T1000 (cell line): ENCODE measurements at regions not wholly inside any gene's neighbourhood (a gene's known extent, or its start where the extent isn't known, plus 50 kb on each side); places are given as distances from the start of the nearest gene placed in this dataset.
"Not testable (repeated sequence)": the region's sequence is repeated elsewhere in the genome, so short reads cannot be mapped to it uniquely, and the experiment has no call there.

Experiments
- DNase-seq: peaks from one replicate; lab custom pipeline; 2025; ENCODE audit warnings: mixed read lengths; lab: John Stamatoyannopoulos, UW

DNA sequence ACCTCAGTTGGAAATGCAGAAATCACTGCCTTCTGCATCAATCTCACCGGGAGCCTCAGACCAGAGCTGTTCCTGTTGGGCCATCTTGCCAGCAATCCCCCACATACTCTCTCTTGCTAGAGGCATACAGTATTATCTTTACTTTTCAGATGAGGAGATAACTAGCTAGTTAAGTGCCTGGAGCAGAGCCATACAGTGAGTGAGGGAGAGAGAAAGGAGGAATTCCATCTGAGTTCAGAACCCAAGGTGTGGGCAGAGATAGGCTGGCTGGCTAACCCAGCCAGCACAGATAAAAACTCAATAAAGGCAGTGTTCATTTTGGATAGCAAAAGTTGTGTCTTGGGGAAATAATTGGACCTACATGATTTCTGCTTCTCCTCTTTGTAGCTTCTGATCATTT lies 268.0 kb upstream of the KIF2A start:
- no peak for DNase-seq

GRCh38 chr5:62041156-62041756 lies 264.8 kb upstream of the KIF2A start:
- DNase-seq = no peak

DNA sequence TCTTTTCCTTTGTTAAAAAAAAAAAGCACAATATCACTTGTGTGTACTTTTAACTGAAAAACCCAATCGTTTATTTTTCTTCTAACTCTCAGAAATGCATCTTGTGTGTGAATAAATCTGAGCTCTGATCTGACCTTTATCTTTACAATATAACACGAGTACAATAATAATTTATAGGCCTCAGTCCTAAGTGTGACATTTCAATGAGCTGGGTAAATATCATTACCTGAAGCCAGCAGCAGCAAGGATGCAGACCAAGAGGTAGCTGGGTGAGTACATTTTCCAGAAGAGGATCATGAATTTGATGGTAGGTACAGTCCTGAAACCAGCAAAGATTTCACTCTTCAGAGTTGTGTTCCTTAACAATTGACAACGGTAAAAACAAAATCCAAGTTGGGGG lies 264.0 kb upstream of the KIF2A start:
- no peak for DNase-seq

DNA sequence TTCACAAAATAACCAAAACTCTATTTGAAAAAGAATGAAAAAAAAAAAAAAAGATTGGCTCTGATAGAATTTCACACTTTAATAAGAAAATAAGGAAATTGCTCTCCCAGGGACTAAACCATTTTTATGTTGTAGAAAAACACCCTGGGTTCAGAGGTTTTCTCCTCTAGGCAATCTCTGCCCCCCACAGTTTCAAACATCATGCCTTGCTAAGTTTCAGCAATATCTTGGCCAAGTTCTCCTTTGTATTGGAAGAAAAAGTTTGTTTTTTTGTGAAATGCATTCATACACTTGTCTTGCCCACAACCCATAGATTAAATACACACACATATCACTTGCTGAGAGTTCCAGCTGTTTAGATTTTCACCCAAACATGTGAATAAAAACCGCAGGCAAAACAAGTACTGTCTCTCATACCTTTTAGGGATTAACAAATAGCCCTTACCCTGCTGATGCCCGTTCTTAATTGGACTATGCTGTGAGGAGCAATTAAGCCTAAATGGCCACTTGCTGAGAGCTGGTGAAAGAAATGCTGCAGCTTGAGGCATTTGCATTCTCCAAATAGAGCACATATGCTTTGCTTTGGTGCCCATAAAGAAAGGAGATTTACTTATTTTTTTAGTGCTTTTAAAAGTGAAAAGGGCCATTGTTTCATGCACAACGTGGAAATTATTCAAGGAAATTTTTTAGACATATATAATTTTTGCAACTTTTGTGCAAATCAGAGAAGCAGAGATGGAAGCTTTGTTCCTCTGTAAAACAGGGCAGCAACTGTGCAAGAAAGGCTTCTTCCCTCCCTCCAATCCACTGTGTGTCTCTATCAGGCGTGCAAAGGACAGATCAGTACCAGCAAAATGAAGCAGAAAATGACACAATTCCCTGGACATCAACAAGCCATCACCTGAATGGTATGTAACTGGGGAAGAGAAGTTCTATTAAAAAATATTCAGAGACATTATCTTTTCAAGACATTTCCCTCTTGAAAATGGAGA lies 262.4 kb upstream of the KIF2A start:
- DNase-seq = no peak

GRCh38 chr5:62044989-62045388 lies 261.0 kb upstream of the KIF2A start:
- no peak for DNase-seq

GRCh38 chr5:62046191-62046590 lies 259.8 kb upstream of the KIF2A start:
- DNase-seq = no peak

DNA sequence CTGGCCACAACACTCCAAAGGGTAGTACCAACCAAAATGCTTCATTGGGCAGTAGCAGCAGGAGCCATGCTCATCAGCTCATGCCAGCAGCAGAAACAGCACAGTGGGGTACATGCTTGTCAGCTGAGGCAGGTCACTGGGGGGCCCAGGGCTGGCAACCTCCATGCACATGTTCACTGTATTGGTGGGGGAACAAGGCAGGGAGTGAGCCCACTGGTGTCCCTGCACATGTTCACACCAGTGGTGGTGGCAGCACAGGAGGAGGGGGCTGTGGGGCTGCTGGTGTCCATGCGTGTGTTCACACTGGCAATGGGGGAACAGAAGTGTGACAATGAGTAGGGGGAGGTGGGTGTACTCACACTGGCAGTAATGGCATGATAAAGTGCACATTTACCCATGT lies 254.3 kb upstream of the KIF2A start:
- no peak for DNase-seq

DNA sequence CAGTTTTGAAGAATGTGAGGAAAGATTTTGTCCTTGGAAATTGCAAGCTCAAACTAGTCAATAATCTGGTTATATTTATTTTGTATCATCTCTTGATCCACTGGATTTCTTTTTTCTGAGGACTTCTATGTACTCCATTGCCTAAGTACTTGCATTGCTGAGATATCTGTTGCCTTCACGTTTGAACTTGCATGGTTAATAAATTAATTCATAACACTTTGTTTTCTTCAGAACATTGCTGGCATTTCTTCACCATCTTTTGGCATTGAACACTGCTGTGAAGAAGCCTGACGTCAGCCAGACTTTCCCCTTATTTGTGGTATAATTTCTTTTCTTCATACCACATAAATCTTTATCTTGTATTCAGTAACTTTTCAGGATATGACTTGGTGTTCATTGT lies 246.0 kb upstream of the KIF2A start:
- no peak for DNase-seq

DNA sequence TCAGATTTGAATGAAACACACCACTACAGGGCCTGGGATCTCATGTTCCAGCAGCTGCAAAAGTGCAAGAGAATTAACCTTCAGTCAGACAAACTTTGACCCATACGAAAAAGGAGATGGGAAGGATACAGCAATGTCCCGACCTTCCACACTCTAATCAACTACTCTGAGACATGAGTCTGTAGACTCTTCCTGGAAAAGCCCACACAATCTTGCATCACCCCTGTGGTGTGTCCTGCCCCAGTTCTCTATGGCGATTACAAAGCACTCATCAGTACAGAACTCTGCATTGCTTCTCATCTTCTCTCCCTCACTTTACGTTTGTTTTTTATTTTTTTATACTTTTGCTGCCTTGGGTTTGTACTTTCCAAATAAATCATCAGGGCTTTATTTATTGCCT lies 241.0 kb upstream of the KIF2A start:
- DNase-seq = no peak

DNA sequence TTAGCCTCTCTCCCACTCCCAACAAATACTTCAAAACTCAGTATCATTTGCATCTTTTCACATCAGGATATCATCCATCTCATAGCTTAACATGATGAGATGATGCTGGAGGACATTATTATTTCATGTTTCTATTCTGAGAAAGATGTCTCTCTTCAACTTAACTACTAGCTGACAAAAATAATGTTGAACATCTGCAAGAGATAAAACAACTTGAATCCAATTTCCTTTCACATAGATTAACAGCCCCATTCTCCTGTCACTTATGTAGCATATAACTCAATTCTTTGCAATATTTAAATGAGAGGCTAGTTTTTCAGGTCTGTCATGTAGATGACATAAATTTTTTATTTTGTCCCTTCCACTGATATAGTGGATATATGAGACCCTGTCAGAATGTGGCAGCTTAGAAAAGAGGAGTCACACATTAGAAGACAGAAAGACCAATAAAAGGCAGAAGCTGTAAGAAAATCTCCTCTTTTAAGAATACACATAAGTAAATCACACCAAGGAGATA lies 239.2 kb upstream of the KIF2A start:
- DNase-seq = no peak

DNA sequence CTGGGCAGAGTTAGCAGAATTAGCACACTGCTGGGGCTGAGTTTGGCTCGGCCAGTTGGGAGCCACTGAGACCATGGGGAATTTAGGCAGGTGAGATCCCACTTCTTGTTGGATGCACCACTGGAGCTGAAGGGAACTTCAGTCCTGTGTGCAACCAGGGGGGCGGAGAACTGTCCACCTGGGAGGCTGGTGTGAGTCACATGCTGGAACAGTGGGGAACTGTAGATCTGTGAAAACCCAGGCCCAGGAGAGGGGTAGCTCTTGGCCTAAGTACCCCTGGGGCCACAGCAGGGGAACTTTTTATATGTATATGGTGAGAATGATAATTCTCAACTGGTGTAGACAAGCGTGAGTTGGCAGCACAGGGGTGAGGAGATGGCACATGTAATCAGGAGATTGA lies 237.5 kb upstream of the KIF2A start:
- DNase-seq = no peak

DNA sequence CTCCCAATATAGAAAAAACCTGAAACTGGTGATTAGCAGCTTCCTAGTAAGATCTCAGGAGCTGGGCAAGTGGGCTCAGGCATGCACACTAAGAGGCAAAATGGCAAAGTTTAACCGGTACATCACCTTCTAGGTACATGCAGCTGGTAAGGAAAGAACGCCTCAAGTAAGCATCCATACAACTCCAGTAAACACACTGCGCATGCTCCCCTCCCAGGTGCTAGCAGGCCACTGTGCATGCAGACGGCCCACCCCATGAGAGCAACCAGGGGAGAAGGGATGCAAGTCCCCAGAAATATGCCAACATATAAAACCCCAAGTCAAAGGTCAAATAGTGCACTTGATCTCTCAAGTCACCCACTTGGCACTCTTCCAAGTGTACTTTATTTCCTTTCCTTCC lies 228.6 kb upstream of the KIF2A start:
- DNase-seq = no peak

DNA sequence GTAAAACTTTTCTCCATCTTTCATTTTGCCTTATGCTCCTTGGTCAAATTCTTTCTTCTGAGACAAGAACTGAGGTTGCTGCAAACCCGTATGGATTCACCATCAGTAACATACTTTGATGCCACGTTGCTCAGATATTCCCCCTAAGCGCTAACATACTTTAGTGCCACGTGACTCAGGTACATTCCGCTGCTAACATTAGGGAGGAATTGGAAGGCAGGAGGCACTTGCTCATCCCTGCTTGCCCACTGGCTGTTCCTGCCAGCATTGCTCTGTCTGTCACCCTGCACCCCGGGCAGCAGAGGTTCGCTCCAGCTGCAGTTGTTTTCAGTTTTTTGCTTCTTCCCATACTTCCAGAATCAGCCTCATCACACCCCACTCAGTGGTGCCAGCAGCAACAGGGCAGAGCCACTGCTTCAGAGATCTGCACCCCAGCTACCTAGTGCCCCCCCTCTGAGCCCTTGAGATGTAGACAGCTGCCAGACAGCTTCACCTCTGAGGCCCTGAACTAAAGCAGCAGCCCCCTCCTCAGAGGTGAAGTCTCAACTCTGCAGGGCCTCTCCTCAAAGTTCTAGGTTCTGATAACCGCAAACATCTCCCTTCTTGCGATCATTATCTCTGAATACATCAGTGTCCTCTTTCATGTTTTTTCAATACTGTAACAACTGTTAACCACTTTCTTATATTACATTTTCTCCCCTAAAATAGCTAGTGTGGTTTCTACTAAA lies 228.0 kb upstream of the KIF2A start:
- DNase-seq = no peak

DNA sequence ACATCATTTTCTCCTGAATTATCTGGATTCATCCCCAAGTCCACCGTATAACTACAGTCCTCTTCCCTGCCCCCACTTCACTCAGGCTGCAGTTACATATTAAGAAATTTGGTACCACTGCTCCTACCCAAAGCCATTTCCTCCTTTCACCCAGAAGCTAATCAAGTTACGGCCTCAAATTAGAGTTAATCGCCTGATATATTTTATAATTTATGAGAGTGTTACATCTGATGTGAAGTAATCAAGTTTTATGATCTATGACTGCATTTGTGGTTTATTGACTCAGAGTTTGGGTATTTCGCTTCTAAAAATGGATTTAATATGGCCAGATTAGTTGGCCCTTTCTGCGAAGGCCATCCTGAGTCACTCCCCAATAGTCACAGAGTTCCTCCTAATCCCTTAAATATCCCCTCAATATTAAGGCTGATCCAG lies 223.6 kb upstream of the KIF2A start:
- DNase-seq = peak; percentile 31

- DNase-seq = no peak
Observed at GRCh38 chr5:62083247-62083646, 222.8 kb upstream of the KIF2A start.

GRCh38 chr5:62083661-62084060 lies 222.3 kb upstream of the KIF2A start:
- no peak for DNase-seq

- DNase-seq = no peak
Observed at GRCh38 chr5:62084391-62084790, 221.6 kb upstream of the KIF2A start.

- no peak for DNase-seq
Observed at GRCh38 chr5:62090953-62091352, 215.1 kb upstream of the KIF2A start.

- no peak for DNase-seq
Observed at GRCh38 chr5:62093411-62093810, 212.6 kb upstream of the KIF2A start.

- no peak for DNase-seq
Observed at GRCh38 chr5:62093976-62094375, 212.0 kb upstream of the KIF2A start.

DNA sequence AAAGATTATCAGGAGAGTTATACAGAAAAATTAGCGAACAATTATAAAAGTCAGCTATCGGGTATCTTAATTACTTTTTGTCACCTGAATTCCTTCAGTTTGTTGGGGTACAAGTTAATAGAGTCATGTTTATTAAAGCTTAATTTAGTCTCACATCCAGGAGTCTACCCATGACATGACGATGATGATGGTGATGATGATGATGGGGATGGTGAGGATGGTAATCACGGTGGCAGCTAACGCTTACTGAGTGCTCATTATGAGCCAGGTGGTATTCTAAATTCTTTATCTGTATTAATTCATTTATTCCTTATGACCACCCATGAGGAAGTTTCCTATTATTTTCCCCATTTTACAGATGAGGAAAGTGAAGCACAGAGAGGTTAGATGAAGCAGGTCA lies 208.6 kb upstream of the KIF2A start:
- no peak for DNase-seq

DNA sequence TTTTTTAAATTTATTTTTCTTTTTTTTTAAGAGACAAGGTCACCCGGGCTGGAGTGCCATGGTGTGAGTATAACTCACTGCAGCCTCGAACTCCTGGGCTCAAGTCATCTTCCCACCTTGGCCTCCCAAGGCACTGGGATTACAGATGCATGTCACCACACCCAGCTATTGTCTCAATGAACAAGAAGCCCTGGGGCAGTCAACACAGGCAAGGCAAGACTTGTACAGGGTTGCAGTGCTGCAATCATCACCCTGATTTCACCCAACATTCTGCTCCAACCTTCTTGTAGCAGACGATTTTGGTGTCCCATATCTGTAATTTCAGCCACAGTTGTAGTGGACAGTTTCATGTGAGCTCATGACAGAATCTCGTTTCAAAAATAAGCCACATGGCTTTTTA lies 205.8 kb upstream of the KIF2A start:
- no peak for DNase-seq

GRCh38 chr5:62103863-62104262 lies 202.1 kb upstream of the KIF2A start:
- not testable (repeated sequence) for DNase-seq
